ENCODE measurements at regions not wholly inside any gene's neighbourhood (a gene's known extent, or its start where the extent isn't known, plus 50 kb on each side); places are given as distances from the start of the nearest gene placed in this dataset.

GRCh38 chr10:6918305-6918704 lies 338.2 kb upstream of the PRKCQ start:
- DNase-seq: peak; percentile 74 to 77

- DNase-seq: no peak
Observed at GRCh38 chr10:6917125-6917524, 337.0 kb upstream of the PRKCQ start.

DNA sequence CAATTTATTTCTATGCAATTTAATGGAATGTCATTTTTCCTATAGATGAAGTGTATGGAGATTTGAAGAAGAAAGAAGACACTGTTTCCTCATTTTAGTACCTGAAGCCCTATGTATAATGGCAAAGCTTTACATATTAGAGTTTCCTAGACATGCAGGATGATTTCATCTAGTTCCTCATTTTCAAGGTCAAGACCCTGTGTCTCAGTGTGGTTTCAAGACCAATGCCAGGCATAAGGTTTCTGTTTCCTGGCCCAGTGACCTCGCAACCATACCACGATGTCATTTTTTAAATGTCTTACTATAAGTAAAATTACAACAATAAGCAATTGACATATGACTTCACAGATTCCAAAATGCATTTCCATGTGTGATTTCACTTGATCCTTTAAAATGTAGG lies 336.5 kb upstream of the PRKCQ start:
- DNase-seq: no peak

GRCh38 chr10:6915307-6915706 lies 335.2 kb upstream of the PRKCQ start:
- no peak for DNase-seq

- no peak for DNase-seq
Observed at GRCh38 chr10:6912929-6913328, 332.9 kb upstream of the PRKCQ start.

GRCh38 chr10:6912424-6912823 lies 332.3 kb upstream of the PRKCQ start:
- DNase-seq: peak in 1 of 2 donors; percentile 14

- no peak for DNase-seq
Observed at GRCh38 chr10:6912021-6912420, 331.9 kb upstream of the PRKCQ start.

DNA sequence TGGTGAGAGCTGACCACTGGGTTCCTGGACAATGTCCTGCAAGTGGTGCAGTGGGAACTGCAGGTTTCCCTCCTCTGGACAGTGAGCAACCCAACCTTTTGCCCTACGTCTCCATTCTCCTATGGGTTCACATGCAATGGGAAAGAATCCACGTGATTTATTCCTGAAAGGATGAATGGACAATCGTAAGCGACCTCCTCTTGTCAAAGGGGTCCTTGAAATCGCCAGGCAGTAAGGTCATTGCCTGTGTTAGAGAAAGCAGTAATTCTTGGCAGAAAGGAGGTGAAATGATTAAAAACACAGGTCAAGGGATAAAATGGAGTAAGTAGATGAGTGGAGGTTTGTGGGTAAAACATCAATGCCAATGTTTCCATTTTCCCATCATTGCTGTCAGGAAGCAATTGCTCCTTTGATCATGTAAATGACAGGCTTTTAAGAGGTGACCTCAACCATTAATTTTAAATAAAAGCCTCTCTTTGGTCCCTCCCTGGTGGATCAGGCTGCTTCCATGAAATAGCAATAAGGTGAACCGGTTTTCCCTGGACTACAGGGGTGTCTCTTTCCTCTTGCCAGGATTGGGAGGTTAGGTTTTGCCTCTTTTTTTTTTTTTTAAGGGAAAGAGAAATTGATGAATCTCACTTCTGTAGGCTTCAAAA lies 330.0 kb upstream of the PRKCQ start:
- no peak for DNase-seq

DNA sequence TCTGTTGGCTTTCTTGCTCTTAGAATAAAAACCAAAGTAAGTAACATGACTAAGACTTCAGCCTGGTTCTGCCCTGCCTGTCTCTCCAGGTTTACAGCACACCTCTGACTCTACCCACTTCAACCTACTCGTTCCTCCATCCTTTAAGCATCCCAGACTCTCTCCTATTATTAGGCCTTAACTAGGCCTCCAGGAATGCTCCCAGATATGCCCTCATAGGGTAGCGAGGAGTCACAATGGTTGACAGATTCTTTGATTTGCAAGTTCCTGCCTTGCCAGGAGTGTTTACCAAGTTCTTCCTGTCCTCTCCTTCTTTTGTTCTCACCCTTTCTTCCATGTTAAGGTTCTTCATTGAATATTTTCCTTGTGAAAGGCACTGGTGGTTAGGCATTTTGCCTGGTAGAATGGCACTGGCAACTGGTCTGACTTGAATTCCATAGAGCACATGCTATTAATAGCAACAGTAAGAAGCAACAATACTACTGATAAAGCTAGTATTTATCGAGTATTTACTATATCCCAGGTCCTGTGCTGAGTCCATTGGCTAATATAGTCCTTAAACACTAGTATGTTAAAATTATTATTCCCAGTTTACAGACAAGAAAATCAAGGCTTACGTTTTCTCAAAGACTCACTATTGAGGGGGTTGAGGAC lies 327.9 kb upstream of the PRKCQ start:
- no peak for DNase-seq

GRCh38 chr10:6894405-6894804 lies 314.3 kb upstream of the PRKCQ start:
- no peak for DNase-seq

GRCh38 chr10:6892864-6893263 lies 312.8 kb upstream of the PRKCQ start:
- DNase-seq: no peak

DNA sequence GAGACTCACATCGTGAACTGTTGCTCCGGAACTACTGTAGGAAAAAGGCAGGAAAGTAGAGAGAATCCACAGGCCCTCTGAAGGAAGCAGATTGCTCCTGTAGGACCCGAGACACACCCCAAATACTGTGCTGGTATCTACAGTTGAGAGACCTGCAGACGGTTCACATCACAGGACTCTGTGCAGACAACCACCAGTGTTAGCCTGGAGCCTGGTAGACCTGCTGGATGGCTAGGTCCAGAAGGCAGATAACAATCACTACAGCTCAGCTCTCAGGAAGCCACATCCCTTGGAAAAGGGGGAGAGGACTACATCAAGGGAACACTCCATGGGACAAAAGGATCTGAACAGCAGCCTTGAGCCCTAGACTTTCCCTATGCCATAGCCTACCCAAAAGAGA lies 311.8 kb upstream of the PRKCQ start:
- no peak for DNase-seq

DNA sequence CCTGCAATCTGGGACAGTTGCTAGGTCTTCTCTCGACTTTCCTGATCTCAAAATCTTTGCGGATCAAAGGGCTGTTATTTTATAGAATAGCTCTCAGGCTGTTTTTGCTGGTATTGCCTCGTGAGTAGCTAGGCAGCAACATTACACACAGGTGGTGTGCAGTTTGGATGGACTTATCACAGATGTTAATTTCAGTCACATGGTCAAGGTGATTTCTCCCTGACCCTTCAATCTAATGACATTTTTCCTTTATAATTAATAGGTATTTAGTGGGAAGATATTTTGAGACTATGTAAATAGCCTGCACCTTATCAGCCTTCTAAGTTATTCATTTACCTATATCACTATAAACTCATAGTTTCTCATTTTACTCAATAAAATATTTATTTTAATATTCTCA lies 309.6 kb upstream of the PRKCQ start:
- no peak for DNase-seq

GRCh38 chr10:6888434-6888833 lies 308.4 kb upstream of the PRKCQ start:
- DNase-seq: no peak

DNA sequence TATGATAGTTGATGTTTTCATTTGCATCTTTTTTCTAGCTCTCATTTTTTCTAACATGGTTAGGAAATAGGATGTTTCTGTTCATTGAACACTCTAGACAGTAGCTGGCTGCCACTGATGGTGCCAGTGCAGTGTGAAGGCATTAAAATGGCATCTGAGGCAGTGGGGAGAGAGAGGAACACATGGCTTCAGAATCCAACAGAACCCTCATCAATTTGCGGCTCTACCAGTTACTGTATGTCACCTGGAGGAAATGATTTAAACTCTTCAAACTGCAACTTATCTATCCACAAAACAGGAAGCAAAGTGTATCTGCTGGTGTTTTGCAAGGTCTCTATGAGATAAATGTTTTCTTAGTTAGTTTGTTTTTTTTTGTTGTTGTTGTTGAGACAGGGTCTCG lies 305.2 kb upstream of the PRKCQ start:
- DNase-seq: no peak

- DNase-seq: no peak
Observed at GRCh38 chr10:6881987-6882386, 301.9 kb upstream of the PRKCQ start.

GRCh38 chr10:6877722-6878392 lies 297.8 kb upstream of the PRKCQ start:
- no peak for DNase-seq

- DNase-seq: no peak
Observed at GRCh38 chr10:6877336-6877721, 297.3 kb upstream of the PRKCQ start.

DNA sequence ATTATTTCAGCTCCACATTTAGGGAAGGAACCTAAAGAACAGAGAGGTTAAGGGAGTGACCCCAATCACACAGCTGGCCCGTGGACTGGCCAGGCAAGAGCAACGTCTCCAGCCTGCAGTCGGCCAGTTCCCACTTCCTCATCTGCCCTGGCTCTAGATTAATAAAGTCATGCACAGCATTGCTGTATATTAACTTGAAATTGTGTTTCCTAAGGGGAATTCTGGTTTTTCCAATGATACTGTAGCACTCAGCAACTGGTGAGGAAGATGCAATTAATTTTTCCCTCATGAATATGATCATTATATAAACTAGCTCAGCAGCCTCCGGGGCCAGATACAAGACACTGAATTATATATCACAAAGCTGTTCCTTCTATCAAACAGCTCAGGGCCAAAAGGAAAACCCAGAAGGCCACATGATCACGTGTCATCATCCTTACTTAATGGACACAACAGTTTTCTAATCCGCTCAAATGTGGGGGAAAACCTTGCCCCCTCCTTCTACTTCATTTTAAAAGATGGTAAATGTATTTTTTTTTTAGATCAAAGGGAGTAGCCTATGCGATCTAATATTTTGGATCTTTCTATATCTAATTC lies 295.3 kb upstream of the PRKCQ start:
- DNase-seq: no peak

DNA sequence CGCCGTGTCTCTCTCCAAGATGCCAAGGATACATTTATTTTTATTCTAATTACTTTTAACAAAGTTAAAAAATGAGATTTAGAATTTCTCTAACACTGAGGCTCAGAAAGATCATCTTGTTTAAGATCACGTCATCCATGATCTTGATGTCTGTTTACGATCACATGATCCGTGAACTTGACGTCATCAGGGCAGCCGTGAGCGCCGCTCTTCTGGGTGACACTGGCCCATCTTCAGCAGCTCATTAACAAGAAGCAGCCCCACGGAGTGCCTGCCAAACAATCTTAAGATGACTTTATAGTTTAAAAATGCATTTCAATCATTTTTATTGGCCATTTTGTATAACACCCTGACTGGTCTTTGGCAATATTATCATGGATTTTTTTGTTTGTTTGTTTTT lies 291.1 kb upstream of the PRKCQ start:
- DNase-seq: no peak

GRCh38 chr10:6868036-6868725 lies 288.1 kb upstream of the PRKCQ start:
- no peak for DNase-seq

DNA sequence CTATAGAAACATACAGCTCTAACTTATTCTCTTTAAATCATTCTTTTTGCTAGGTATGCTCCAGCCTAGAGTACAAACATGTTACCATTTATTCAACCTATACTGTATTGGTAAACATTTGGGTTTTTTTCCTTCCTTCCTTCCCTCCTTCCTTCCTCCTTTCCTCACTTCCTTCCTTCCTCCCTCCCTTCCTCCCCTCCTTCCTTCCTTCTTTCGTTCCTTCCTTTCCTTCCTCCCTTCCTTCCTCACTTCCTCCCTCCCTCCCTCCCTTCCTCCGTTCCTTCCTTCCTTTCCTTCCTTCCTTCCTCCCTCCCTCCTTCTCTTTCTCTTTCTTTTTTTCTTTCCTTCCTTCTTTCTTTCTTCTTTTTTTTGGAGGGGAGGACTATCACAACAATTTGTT lies 286.7 kb upstream of the PRKCQ start:
- DNase-seq: no peak

- no peak for DNase-seq
Observed at GRCh38 chr10:6864142-6864541, 284.1 kb upstream of the PRKCQ start.

Measured in stimulated activated CD4-positive, alpha-beta T cell treated with anti-CD3 and anti-CD28 coated beads, Interleukin-2, amount 100 ng/mL, for 48 hours (primary cell).